AG09309 (cell line): ENCODE measurements at regions not wholly inside any gene's neighbourhood (a gene's known extent, or its start where the extent isn't known, plus 50 kb on each side); places are given as distances from the start of the nearest gene placed in this dataset.

Source experiments
- DNase-seq: peaks from one replicate; pipeline ENCODE4 v3.0.0-alpha.2; 2010; ENCODE audit warnings: low read depth
- H3K4me3 ChIP-seq: 2 replicates; pipeline ENCODE4 v1.5.1; 2011; ENCODE audit warnings: mild to moderate bottlenecking, low read depth, low read length, moderate library complexity; ENCODE audit not compliant: control insufficient read depth
- TF ChIP-seq, protein P1 (sequence below): IDR thresholded peaks from 2 replicates; pipeline ENCODE4 v1.5.1; 2011; ENCODE audit warnings: mild to moderate bottlenecking, low read depth, low read length, inconsistent platforms; ENCODE audit not compliant: insufficient read depth, control insufficient read depth; ENCODE audit errors: missing control alignments

DNA sequence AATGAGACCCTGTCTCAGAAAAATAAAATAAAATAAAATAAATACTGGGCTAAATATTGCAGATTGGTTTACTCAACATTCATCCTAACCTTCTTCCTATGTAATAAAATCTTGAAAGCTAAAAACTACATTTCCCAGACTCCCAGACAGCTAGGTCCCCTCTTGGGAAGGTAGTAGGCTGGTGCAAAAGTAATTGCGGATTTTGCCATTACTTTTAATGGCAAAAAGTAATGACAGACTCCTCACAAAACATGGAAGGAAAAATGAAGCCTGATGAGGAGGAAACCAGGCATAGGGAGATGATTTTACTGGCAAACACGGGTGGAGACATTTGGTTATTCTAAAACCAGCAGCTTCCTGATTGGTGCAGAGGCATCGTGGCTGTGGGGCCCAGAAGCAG is 70.6 kb upstream of the E2F3 start:
- no peak overlapping the region for H3K4me3 ChIP-seq
- DNase-seq = no peak
- TF ChIP-seq, protein P1, sequence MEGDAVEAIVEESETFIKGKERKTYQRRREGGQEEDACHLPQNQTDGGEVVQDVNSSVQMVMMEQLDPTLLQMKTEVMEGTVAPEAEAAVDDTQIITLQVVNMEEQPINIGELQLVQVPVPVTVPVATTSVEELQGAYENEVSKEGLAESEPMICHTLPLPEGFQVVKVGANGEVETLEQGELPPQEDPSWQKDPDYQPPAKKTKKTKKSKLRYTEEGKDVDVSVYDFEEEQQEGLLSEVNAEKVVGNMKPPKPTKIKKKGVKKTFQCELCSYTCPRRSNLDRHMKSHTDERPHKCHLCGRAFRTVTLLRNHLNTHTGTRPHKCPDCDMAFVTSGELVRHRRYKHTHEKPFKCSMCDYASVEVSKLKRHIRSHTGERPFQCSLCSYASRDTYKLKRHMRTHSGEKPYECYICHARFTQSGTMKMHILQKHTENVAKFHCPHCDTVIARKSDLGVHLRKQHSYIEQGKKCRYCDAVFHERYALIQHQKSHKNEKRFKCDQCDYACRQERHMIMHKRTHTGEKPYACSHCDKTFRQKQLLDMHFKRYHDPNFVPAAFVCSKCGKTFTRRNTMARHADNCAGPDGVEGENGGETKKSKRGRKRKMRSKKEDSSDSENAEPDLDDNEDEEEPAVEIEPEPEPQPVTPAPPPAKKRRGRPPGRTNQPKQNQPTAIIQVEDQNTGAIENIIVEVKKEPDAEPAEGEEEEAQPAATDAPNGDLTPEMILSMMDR = no peak

DNA sequence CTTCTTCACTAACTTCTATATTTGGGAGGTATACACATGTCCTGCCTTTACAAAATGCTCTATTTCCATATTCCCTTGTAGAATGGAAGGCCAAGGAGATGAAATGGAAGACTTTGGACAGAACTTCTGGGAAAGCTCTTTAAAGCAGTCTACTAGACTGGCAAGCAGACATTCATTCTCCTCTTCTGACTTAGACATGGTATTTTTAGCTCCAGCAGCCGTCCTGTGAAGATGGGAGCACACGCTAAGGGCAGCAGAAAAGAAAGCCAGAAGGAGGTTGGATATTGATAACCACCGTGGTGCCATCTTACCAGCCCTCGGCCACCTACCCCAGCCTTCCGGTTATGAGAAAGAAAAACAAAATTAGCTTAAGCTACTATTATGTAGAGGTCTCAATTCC is 70.1 kb upstream of the E2F3 start:
- H3K4me3 ChIP-seq = no peak overlapping the region
- DNase-seq = no peak
- TF ChIP-seq, protein P1 = no peak

DNA sequence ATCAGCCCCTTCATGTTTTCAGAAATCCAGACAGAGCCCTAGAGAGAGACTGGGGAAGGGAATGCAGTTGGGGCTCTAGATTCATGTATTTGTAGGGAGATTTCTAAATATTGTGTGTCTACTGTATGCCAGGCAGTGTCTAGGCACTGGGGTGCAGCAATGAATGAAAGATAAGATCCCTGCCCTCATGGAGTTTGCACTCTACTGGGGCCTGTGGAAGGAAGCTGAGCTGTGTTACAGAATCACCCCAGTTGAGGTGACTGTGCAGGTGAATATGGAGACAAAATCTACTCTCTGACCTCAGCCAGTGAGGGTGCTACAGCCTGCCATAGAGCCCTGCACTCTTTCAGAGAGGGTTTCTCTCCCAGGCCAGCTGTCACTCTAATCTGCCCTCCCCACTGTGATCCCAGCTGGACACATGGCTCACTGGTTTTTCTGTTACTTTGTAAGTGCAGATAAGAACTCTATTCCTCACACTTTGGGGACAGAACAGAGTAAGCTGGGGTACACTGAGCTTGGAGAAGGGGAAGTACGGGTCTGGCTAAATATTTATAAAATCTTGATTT is 69.2 kb upstream of the E2F3 start:
- TF ChIP-seq, protein P1 = no peak
- no peak overlapping the region for H3K4me3 ChIP-seq
- no peak for DNase-seq

DNA sequence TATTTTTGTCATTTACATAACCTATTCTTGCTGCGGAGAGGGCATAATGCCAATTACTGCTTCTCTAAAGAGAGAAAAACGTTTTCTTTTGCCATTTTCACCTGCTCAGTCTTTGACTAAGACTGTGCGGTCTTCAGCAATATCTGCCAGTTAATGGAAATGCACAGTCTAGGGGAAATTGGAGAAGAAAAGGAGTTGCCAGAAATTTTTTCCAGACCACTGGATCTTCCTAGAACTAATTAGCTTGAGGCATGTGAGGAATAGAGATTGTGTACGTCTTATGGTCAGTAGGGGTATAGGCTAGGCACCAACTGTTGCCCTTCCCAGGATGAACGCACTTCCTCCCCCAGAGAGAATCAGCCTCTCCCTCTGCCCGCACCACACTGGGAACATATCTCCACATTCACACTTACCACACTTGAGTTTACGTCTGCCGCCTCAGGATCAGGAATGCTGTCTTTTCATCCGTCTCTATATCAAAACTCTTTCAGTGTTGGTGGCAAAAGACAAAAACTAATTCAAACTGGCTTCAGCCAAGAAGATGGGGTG is 67.9 kb upstream of the E2F3 start:
- DNase-seq = no peak
- no peak overlapping the region for H3K4me3 ChIP-seq
- TF ChIP-seq, protein P1 = no peak

DNA sequence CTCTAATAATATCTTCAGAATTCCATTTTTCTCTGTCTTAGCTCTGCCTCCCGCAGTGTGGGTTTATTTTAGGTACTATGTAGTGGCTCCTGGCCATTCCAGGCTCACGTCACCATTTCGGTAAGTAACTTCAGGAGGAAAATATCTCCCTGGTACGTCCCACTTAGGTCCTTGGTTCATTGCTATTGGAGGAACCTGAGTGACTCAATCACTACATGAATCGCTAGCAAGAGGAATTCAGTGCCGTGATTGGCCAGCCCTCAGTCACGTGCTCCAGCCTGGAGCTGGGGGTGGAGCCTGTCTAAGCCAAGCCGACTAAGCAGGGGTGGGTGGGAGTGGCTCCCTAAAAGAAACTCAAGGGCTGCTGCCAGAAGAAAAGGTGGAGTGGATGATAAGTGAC is 67.3 kb upstream of the E2F3 start:
- H3K4me3 ChIP-seq = no peak overlapping the region
- TF ChIP-seq, protein P1 = no peak
- DNase-seq = no peak

DNA sequence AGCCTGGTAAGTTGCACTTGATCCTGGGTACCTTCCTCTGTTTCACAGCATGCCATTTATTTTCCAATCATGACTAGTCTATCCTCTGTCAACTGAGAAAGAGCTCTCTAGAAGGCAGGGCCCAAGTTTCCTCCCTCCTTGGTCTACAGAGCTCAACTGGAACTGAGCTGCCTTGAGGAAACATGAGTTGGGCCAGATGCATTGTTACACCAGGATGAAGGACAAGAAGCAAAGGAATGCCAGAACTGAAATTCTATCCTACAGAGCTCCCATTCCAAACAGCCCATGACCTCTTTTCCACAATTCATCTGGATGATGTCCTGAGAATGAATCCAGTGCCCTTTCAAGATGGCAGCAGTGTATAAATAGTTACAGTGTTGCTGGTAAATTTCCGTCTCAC is 66.7 kb upstream of the E2F3 start:
- no peak overlapping the region for H3K4me3 ChIP-seq
- DNase-seq = no peak
- TF ChIP-seq, protein P1 = no peak
